ENCODE measurements at regions not wholly inside any gene's neighbourhood (a gene's known extent, or its start where the extent isn't known, plus 50 kb on each side); places are given as distances from the start of the nearest gene placed in this dataset.

- no peak for TF ChIP-seq CTCF (IDR thresholded peaks at IDR 0.05)
- TF ChIP-seq POLR2A (IDR thresholded peaks at IDR 0.05) = no peak
These were observed 822.0 kb upstream of the SLIT2 start for GRCh38 chr4:19429684-19430083.

Measured in adrenal gland (tissue), 5 donors.